Esophagus squamous epithelium (tissue), 4 donors: ENCODE measurements at regions not wholly inside any gene's neighbourhood (a gene's known extent, or its start where the extent isn't known, plus 50 kb on each side); places are given as distances from the start of the nearest gene placed in this dataset.

ENCODE experiments used
- CTCF ChIP-seq, 6 experiments: fragments of 450-650 bp in 4 of 6; fragments of 200-600 bp in 2 of 6; sonication (generic) in 2 of 6; IDR thresholded peaks; one replicate each; pipeline ENCODE4 v1.5.1; 2016 to 2019; ENCODE audit warnings: antibody characterized with exemption in 6 of 6, mild to moderate bottlenecking in 4 of 6, moderate library complexity in 4 of 6
- POLR2A ChIP-seq, 4 donors: fragments of 450-650 bp; IDR thresholded peaks; one replicate each; pipeline ENCODE4 v1.6.1; 2017; ENCODE audit warnings: antibody characterized with exemption in 4 of 4, mild to moderate bottlenecking in 4 of 4, moderate library complexity in 3 of 4

- TF ChIP-seq CTCF (IDR thresholded peaks at IDR 0.05) (no peak), POLR2A (IDR thresholded peaks at IDR 0.05) (no peak)
Observed at GRCh38 chr7:37538945-37539344, 90.3 kb upstream of the ELMO1 start.
